ENCODE measurements at regions not wholly inside any gene's neighbourhood (a gene's known extent, or its start where the extent isn't known, plus 50 kb on each side); places are given as distances from the start of the nearest gene placed in this dataset.
"Not testable (repeated sequence)": the region's sequence is repeated elsewhere in the genome, so short reads cannot be mapped to it uniquely, and the experiment has no call there.

GRCh38 chr18:30705943-30706342, 336.6 kb downstream of the DSC3 start:
- DNase-seq (ENCODE audit: low spot score), result no peak

GRCh38 chr18:30698571-30698970, 344.0 kb downstream of the DSC3 start:
- no peak for DNase-seq (ENCODE audit: low spot score)

GRCh38 chr18:30696201-30696600, 346.3 kb downstream of the DSC3 start:
- no peak for DNase-seq (ENCODE audit: low spot score)

- DNase-seq (ENCODE audit: low spot score), result no peak
Measured at GRCh38 chr18:30694773-30695172, 347.8 kb downstream of the DSC3 start.

- DNase-seq (ENCODE audit: low spot score), result no peak
Measured at GRCh38 chr18:30689216-30689615, 353.3 kb downstream of the DSC3 start.

GRCh38 chr18:30687501-30687900, 355.0 kb downstream of the DSC3 start:
- no peak for DNase-seq (ENCODE audit: low spot score)

- DNase-seq (ENCODE audit: low spot score), result no peak
Measured at GRCh38 chr18:30684825-30685481, 357.6 kb downstream of the DSC3 start.

- DNase-seq (ENCODE audit: low spot score), result no peak
Measured at GRCh38 chr18:30683836-30684235, 358.7 kb downstream of the DSC3 start.

GRCh38 chr18:30682672-30683071, 359.9 kb downstream of the DSC3 start:
- DNase-seq (ENCODE audit: low spot score), result no peak

GRCh38 chr18:30679285-30679930, 363.1 kb downstream of the DSC3 start:
- no peak for DNase-seq (ENCODE audit: low spot score)

GRCh38 chr18:30677813-30678212, 364.7 kb downstream of the DSC3 start:
- not testable (repeated sequence) for DNase-seq (ENCODE audit: low spot score)

- DNase-seq (ENCODE audit: low spot score), result no peak
Measured at GRCh38 chr18:30676053-30676480, 366.5 kb downstream of the DSC3 start.

- DNase-seq (ENCODE audit: low spot score), result no peak
Measured at GRCh38 chr18:30675493-30675892, 367.0 kb downstream of the DSC3 start.

GRCh38 chr18:30675072-30675471, 367.5 kb downstream of the DSC3 start:
- no peak for DNase-seq (ENCODE audit: low spot score)

GRCh38 chr18:30674596-30674995, 367.9 kb downstream of the DSC3 start:
- DNase-seq (ENCODE audit: low spot score), result no peak

GRCh38 chr18:30672439-30672838, 370.1 kb downstream of the DSC3 start:
- not testable (repeated sequence) for DNase-seq (ENCODE audit: low spot score)

GRCh38 chr18:30658306-30658705, 384.2 kb downstream of the DSC3 start:
- no peak for DNase-seq (ENCODE audit: low spot score)

- no peak for DNase-seq (ENCODE audit: low spot score)
Measured at GRCh38 chr18:30652387-30652786, 390.2 kb downstream of the DSC3 start.

- DNase-seq (ENCODE audit: low spot score), result no peak
Measured at GRCh38 chr18:30650499-30650898, 392.0 kb downstream of the DSC3 start.

- no peak for DNase-seq (ENCODE audit: low spot score)
Measured at GRCh38 chr18:30644158-30644557, 398.4 kb downstream of the DSC3 start.

- no peak for DNase-seq (ENCODE audit: low spot score)
Measured at GRCh38 chr18:30639361-30639760, 403.2 kb downstream of the DSC3 start.

GRCh38 chr18:30634249-30634648, 408.3 kb downstream of the DSC3 start:
- no peak for DNase-seq (ENCODE audit: low spot score)

- DNase-seq (ENCODE audit: low spot score), result no peak
Measured at GRCh38 chr18:30632071-30632698, 410.4 kb downstream of the DSC3 start.

Measured in RKO (cell line).